Keratinocyte (primary cell): ENCODE measurements at regions not wholly inside any gene's neighbourhood (a gene's known extent, or its start where the extent isn't known, plus 50 kb on each side); places are given as distances from the start of the nearest gene placed in this dataset.

Source experiments
- DNase-seq: peaks from one replicate; pipeline ENCODE4 v3.0.0-alpha.2; 2011; ENCODE audit warnings: low read depth, missing footprints, low spot score
- FAIRE-seq: peaks from 2 replicates; lab custom pipeline; 2011; peaks lifted over from hg19 to GRCh38; lab: Jason Lieb, UNC
- H2AFZ ChIP-seq: 2 replicates; pipeline ENCODE4 v1.6.0; 2012; ENCODE audit warnings: low read length, control low read depth, inconsistent platforms; ENCODE audit not compliant: control insufficient read depth
- H3K27ac ChIP-seq: 2 replicates; pipeline ENCODE4 v1.5.1; 2011; ENCODE audit warnings: low read length; ENCODE audit not compliant: control insufficient read depth, insufficient read depth
- H3K27me3 ChIP-seq: 3 replicates; pipeline ENCODE4 v1.6.0; 2011; ENCODE audit warnings: low read length; ENCODE audit not compliant: control insufficient read depth, insufficient read depth; ENCODE audit errors: extremely low read depth
- H3K36me3 ChIP-seq, 2 experiments: 2 replicates in 1 of 2; 3 replicates in 1 of 2; pipeline ENCODE4 v1.5.1; 2011; ENCODE audit warnings: low read length in 2 of 2, mild to moderate bottlenecking in 1 of 2; ENCODE audit not compliant: control insufficient read depth in 2 of 2, insufficient read depth in 2 of 2; ENCODE audit errors: extremely low read depth in 1 of 2
- H3K4me1 ChIP-seq: 3 replicates; pipeline ENCODE4 v1.5.1; 2011; ENCODE audit warnings: low read length; ENCODE audit not compliant: control insufficient read depth, insufficient read depth; ENCODE audit errors: extremely low read depth
- H3K4me2 ChIP-seq: 3 replicates; pipeline ENCODE4 v1.6.0; 2011; ENCODE audit warnings: low read depth, low read length; ENCODE audit not compliant: control insufficient read depth, insufficient read depth; ENCODE audit errors: extremely low read depth
- H3K4me3 ChIP-seq, 3 experiments: fragments of 200-600 bp in 1 of 3; sonication (generic) in 1 of 3; 2 replicates in 2 of 3; 3 replicates in 1 of 3; pipeline ENCODE4 v1.5.1; 2011 to 2016; ENCODE audit warnings: low read length in 3 of 3, mild to moderate bottlenecking in 3 of 3, control low read depth in 2 of 3, inconsistent platforms in 1 of 3, low read depth in 1 of 3, mixed read lengths in 1 of 3, mixed run types in 1 of 3, moderate library complexity in 1 of 3; ENCODE audit not compliant: control insufficient read depth in 2 of 3, insufficient read depth in 2 of 3; ENCODE audit errors: extremely low read depth in 1 of 3
- H3K79me2 ChIP-seq: 2 replicates; pipeline ENCODE4 v1.6.0; 2012; ENCODE audit warnings: low read length; ENCODE audit not compliant: control insufficient read depth, insufficient read depth
- H3K9ac ChIP-seq: 3 replicates; pipeline ENCODE4 v1.6.0; 2011; ENCODE audit warnings: low read length; ENCODE audit not compliant: control insufficient read depth, insufficient read depth; ENCODE audit errors: extremely low read depth
- H3K9me1 ChIP-seq: 3 replicates; pipeline ENCODE4 v1.6.0; 2011; ENCODE audit warnings: low read length; ENCODE audit not compliant: control insufficient read depth, insufficient read depth; ENCODE audit errors: extremely low read depth
- H3K9me3 ChIP-seq: 2 replicates; pipeline ENCODE4 v1.5.1; 2012; ENCODE audit warnings: low read depth, low read length; ENCODE audit not compliant: control insufficient read depth
- H4K20me1 ChIP-seq: 3 replicates; pipeline ENCODE4 v1.6.0; 2011; ENCODE audit warnings: low read length; ENCODE audit not compliant: control insufficient read depth, insufficient read depth; ENCODE audit errors: extremely low read depth
- EZH2 ChIP-seq: IDR thresholded peaks from one replicate; pipeline ENCODE4 v1.6.1; 2012; ENCODE audit warnings: inconsistent platforms, mild to moderate bottlenecking, low read length, moderate library complexity
- dilution Hi-C: fragments of 300-500 bp; cut with MboI; formaldehyde crosslinking; loops from one replicate; pipeline ENCODE4 v1.7.0; 2020; ENCODE audit warnings: low sequenced_read_pairs; ENCODE audit not compliant: extremely low pct_ligation_motif_present
- TF ChIP-seq, protein P1 (sequence below), 3 experiments: IDR thresholded peaks in 1 of 3; conservative IDR thresholded peaks in 1 of 3; optimal IDR thresholded peaks in 1 of 3; 2 replicates in 2 of 3; 3 replicates in 1 of 3; pipeline versions ENCODE3 to v1.5.1; 2011; ENCODE audit warnings: low read length in 3 of 3, mild to moderate bottlenecking in 3 of 3, moderate library complexity in 2 of 3, control low read depth in 1 of 3, inconsistent platforms in 1 of 3; ENCODE audit not compliant: insufficient read depth in 2 of 3; ENCODE audit errors: extremely low read depth in 1 of 3

DNA sequence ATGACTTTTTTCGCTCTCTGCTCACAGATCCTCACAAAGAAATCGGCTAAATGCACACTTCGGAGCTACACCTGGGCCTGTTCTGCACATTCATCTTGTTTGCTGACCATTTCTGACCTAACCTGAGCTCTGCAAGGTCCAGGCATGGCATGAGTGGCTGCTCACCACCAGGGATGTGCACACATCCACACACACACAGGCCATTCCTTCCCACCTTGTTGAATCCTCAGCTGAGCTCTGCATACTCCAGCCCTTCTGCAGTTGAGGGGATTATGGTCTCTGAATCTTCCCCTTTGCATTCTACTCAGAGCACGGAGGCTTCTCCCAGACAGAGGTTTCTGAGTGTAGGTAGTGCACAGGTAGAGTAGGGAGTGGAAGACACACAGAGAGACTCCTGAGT lies 411.9 kb upstream of the B3GAT1 start:
- Histone ChIP-seq H3K79me2 (no peaks in the 10 kb centered on the region), H3K4me2 (no peak overlapping the region), H2AFZ (no peak overlapping the region), H3K27me3 (peaks cover 3% of the 10 kb centered on the region), H3K9ac (no peak overlapping the region), H3K9me3 (no peaks in the 10 kb centered on the region), H3K9me1 (no peaks in the 10 kb centered on the region), H3K4me1 (no peaks in the 10 kb centered on the region), H3K27ac (no peak overlapping the region), H4K20me1 (no peaks in the 10 kb centered on the region), H3K36me3 (no peaks in the 10 kb centered on the region), H3K4me3 (no peak overlapping the region)
- no peak for FAIRE-seq
- no peak for DNase-seq
- dilution Hi-C loops = no loop called here
- no peak for TF ChIP-seq EZH2
- TF ChIP-seq, protein P1, sequence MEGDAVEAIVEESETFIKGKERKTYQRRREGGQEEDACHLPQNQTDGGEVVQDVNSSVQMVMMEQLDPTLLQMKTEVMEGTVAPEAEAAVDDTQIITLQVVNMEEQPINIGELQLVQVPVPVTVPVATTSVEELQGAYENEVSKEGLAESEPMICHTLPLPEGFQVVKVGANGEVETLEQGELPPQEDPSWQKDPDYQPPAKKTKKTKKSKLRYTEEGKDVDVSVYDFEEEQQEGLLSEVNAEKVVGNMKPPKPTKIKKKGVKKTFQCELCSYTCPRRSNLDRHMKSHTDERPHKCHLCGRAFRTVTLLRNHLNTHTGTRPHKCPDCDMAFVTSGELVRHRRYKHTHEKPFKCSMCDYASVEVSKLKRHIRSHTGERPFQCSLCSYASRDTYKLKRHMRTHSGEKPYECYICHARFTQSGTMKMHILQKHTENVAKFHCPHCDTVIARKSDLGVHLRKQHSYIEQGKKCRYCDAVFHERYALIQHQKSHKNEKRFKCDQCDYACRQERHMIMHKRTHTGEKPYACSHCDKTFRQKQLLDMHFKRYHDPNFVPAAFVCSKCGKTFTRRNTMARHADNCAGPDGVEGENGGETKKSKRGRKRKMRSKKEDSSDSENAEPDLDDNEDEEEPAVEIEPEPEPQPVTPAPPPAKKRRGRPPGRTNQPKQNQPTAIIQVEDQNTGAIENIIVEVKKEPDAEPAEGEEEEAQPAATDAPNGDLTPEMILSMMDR (optimal IDR thresholded peaks at IDR 0.05 in 1 of 3, IDR thresholded peaks at IDR 0.05 in 1 of 3, conservative IDR thresholded peaks at IDR 0.05 in 1 of 3; ENCODE audit: extremely low read depth in 1 of 3, insufficient read depth in 2 of 3, low read length in 3 of 3) = no peak

DNA sequence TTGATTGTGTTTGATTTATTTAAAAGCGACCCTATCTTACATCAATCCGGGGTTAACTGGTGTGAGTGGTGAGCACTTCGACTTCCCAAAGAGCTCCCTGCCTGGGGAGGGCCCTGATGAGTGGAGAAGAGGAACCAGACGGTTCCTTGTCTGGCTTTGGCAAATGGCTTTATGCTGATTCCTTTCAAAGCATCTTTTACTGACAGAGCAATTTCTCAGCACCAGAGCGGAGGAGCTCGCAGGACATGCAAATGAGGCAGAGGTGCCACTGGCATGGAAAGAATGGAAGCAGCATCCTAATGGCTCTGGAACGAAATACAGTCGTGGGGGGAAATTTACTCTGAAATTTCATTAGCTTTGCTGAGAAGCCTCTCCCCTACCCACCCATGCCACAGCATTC lies 410.9 kb upstream of the B3GAT1 start:
- H3K9ac ChIP-seq = no peak overlapping the region
- H3K4me2 ChIP-seq = no peak overlapping the region
- no peaks in the 10 kb centered on the region for H3K79me2 ChIP-seq
- FAIRE-seq = no peak
- dilution Hi-C loops = no loop called here
- H3K9me1 ChIP-seq = no peaks in the 10 kb centered on the region
- TF ChIP-seq, protein P1 (optimal IDR thresholded peaks at IDR 0.05 in 1 of 3, IDR thresholded peaks at IDR 0.05 in 1 of 3, conservative IDR thresholded peaks at IDR 0.05 in 1 of 3; ENCODE audit: extremely low read depth in 1 of 3, insufficient read depth in 2 of 3, low read length in 3 of 3) = no peak
- TF ChIP-seq EZH2 = no peak
- H4K20me1 ChIP-seq = no peaks in the 10 kb centered on the region
- no peak overlapping the region for H2AFZ ChIP-seq
- DNase-seq = no peak
- H3K27me3 ChIP-seq = peaks cover 3% of the 10 kb centered on the region
- no peak overlapping the region for H3K27ac ChIP-seq
- H3K4me1 ChIP-seq = no peaks in the 10 kb centered on the region
- no peaks in the 10 kb centered on the region for H3K9me3 ChIP-seq
- H3K36me3 ChIP-seq = no peaks in the 10 kb centered on the region
- no peak overlapping the region for H3K4me3 ChIP-seq
